ENCODE measurements at regions not wholly inside any gene's neighbourhood (a gene's known extent, or its start where the extent isn't known, plus 50 kb on each side); places are given as distances from the start of the nearest gene placed in this dataset.

DNA sequence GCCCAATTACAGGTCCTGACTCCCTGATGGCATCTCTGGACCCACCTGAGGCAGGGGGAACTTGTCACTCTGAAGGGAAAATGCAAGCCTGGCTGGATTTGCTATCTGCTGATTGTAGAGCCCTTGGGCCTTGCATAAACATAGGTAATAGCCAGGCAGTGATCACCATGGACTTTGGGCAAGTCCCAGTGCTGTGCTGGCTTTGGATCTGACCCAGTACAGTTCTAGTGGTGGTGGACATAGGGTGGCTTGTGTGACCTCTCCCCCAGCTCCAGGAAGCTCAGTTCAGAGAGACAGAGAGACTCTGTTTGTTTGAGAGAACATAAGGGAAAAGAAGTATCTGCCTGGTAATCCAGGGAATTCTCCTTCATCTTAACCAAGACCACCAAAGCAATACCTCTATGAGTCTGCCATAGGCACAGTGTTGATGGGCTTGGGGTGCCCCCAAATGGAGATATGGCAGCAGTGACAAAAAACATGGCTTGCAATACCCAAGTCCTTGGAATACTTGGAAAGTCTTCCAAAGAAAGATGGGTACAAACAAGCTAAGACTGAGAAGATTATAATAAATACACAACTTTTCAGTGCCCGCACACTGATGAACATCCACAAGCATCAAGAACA, 348.5 kb downstream of the PYDC2 start:
- TF ChIP-seq, protein P1, sequence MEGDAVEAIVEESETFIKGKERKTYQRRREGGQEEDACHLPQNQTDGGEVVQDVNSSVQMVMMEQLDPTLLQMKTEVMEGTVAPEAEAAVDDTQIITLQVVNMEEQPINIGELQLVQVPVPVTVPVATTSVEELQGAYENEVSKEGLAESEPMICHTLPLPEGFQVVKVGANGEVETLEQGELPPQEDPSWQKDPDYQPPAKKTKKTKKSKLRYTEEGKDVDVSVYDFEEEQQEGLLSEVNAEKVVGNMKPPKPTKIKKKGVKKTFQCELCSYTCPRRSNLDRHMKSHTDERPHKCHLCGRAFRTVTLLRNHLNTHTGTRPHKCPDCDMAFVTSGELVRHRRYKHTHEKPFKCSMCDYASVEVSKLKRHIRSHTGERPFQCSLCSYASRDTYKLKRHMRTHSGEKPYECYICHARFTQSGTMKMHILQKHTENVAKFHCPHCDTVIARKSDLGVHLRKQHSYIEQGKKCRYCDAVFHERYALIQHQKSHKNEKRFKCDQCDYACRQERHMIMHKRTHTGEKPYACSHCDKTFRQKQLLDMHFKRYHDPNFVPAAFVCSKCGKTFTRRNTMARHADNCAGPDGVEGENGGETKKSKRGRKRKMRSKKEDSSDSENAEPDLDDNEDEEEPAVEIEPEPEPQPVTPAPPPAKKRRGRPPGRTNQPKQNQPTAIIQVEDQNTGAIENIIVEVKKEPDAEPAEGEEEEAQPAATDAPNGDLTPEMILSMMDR (IDR thresholded peaks at IDR 0.05; ENCODE audit: insufficient read depth, low read depth, low read length): no peak
- no peak for TF ChIP-seq EZH2 (IDR thresholded peaks at IDR 0.05; ENCODE audit: insufficient read depth, low read length)
